Transverse colon (tissue), 3 donors: ENCODE measurements at regions not wholly inside any gene's neighbourhood (a gene's known extent, or its start where the extent isn't known, plus 50 kb on each side); places are given as distances from the start of the nearest gene placed in this dataset.

Source experiments
- EP300 ChIP-seq: sonication (generic); formaldehyde crosslinking; IDR thresholded peaks from one replicate; pipeline ENCODE4 v1.6.1; 2017; ENCODE audit warnings: antibody characterized with exemption, low read depth
- TF ChIP-seq, protein P1 (sequence below), 5 experiments: fragments of 200-600 bp in 3 of 5; fragments of 450-650 bp in 2 of 5; sonication (generic) in 3 of 5; IDR thresholded peaks; 1 replicate in 2 of 5; 2 replicates in 3 of 5; pipeline ENCODE4 v1.5.1; 2016 to 2017; ENCODE audit warnings: antibody characterized with exemption in 5 of 5, inconsistent platforms in 3 of 5, mild to moderate bottlenecking in 2 of 5, moderate library complexity in 1 of 5

DNA sequence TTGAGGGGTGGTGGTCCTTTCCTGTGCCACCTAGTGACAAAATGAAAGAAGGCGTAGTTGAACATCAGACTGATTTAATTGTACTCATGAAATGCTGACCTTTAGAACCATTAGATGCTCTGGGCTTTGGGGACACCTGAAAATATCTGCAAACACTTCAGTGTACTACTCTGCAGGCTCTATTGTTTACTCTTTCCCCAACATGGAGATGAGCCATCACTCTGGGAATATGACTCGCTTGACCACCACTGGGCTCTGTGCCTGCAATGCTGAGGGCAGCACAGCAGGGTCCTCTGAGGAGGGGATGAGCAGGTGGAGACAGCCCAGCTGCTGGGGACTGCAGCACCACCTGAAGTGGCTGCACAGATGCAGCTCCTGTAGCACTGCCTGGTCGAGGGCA is 74.8 kb upstream of the SLC24A3 start:
- TF ChIP-seq, protein P1, sequence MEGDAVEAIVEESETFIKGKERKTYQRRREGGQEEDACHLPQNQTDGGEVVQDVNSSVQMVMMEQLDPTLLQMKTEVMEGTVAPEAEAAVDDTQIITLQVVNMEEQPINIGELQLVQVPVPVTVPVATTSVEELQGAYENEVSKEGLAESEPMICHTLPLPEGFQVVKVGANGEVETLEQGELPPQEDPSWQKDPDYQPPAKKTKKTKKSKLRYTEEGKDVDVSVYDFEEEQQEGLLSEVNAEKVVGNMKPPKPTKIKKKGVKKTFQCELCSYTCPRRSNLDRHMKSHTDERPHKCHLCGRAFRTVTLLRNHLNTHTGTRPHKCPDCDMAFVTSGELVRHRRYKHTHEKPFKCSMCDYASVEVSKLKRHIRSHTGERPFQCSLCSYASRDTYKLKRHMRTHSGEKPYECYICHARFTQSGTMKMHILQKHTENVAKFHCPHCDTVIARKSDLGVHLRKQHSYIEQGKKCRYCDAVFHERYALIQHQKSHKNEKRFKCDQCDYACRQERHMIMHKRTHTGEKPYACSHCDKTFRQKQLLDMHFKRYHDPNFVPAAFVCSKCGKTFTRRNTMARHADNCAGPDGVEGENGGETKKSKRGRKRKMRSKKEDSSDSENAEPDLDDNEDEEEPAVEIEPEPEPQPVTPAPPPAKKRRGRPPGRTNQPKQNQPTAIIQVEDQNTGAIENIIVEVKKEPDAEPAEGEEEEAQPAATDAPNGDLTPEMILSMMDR (IDR thresholded peaks at IDR 0.05) = no peak
- TF ChIP-seq EP300 = no peak
